Activated CD4-positive, alpha-beta T cell treated with anti-CD3 and anti-CD28 coated beads, Interleukin-2, amount 50 U/mL, for 24 hours (primary cell): ENCODE measurements at regions not wholly inside any gene's neighbourhood (a gene's known extent, or its start where the extent isn't known, plus 50 kb on each side); places are given as distances from the start of the nearest gene placed in this dataset.

Experiments
- DNase-seq, 2 donors: peaks; one replicate each; pipeline ENCODE4 v3.0.0-alpha.2; 2020; ENCODE audit warnings: low read depth in 1 of 2, low spot score in 1 of 2

DNA sequence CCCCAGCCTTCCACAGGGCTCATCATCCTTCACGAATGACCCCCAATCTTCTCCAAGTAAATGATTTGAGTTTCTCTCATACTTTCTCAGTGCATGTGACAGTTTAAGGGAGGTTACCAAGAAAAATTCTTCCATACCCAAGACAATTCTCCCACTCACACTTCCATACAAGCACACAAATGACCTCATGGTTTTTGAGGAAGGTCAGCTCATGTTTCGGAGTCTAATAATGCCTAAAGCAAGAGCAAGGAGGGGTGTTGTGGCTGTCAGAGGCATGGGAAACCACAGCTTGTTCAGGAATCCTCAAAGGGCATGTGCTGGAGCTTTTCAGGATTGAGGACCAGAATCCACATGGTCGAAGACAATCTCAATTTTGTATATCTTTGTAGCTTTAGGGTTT is 279.0 kb downstream of the MAFB start:
- no peak for DNase-seq

DNA sequence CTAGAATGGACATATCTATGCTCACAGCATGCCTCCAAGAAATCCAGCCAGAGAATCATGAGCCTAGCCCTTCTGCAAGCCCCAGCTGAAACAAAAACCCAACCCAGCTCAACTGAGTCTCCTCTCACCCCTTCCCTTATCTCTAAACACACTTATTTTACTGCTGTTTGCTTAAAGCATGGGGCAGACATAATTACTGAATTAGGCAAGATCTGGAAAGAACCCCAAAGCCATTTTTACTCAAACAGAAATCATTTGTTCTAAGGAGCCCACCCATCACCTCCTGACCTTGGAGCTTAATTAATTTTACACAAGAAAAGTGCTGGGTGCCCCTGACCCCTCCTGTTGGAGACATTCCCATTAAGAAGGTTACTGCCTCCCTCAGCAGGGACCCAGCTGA is 291.6 kb downstream of the MAFB start:
- no peak for DNase-seq

DNA sequence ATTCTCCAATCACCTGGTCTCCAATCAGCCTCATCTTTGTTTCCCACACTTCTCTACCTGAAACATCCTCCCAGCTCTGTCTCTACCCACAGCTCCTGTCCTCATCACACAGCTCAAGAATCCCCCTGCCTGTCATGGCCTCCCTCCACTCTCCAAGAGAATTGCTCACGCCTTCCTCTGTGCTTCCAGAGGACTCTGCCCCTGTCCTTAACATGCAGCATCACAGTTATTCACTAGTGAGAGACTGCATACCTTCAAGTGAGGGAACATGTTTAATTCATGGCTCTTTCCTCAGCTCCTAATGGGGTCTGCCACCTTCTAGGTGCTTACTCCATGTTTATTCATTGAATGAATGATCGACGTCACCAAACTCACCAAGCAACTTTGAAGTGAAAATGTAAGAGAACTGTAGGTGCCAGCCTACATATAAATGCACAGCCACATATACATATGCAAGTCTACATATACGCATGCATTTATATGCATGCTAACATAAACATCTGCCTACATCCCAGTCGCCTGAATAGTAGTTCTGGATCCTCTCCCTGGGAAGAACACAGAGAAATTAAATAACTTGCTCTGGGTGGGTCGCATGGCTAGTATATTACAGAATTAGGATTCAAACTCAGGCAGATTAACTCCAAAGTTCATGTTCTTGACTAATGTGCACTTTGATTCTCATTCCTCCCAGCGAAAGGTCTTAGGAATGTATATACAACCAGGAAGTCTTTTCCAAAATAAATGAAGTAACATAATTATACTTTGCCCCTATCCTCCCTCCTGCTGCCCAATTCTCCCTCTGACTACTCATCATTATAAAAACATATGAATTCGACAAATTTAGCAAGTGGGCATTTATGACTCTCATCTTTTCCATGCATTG is 295.6 kb downstream of the MAFB start:
- no peak for DNase-seq

DNA sequence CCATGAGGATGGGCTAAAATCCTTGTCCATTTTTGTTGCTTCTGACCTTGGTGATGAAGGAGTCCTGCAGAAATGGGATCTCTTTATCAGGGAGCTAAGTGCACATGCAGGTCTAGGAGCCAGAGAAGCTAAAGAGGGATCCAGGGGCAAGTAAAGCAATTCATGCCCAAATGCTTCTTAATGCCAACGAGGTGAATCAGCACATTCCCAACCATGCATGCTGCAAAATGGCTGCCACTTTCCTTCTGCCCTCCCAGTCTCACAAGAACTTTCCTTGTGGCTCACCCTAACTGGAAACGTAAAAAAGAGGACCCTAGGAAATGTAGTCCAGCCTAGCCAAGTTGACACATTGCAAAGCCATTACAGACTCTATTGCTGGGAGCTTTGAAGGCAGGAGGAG is 298.4 kb downstream of the MAFB start:
- DNase-seq = no peak

DNA sequence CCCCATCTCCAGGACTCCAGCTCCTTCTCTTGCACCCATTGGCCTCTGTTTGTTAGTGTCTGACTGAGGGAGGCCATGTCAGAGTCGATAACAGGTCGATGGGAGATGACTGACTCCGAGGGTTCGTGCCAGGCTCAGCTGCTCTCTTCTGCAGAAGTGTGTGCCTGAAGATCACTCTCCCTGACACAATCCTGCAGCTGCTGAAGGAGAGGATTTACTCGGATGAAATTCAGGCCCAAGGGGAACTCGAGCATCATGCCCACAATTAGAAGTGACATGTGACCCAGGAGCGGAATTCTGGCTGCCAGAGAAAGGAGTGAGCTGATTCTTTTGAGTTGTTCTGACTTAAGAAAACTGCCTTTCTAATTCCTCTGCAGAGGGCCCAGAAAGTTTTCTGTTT is 318.2 kb downstream of the MAFB start:
- DNase-seq = no peak

DNA sequence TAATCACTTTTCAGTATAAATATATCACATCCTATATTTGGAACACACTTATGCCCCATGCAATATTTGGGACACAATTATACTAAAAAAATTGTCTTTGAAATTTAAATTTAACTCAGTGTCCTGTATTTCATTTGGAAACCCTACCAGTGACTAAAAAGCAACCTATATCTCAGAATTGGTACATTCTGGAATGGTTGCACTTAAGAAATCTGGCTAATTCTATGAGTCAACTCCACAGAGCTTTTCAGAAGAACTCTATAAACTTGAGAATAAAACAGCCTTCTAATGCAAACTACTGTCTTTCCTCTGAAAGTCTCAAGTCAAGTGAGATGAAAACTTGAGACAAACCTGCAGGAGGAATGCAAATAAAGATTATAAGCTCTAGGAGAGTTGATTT is 320.2 kb downstream of the MAFB start:
- no peak for DNase-seq

DNA sequence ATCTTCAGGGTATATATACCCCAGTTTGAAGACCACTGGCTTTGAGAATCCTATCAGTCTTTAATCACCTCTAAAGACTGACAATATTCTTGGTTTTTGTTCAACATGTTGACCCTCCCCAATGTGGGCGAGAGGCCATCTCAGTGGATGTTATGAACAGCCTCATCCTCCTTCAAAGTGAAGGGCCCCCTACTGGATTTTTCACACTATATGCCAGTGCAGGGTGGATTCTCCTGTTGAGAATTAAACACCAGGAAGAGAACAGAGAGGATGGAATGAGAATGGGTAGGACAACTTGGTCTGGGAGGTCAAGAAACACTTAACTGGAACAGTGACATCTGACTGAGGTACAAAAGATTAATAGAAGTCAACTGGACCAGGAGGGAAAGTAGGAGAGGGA is 327.1 kb downstream of the MAFB start:
- no peak for DNase-seq

DNA sequence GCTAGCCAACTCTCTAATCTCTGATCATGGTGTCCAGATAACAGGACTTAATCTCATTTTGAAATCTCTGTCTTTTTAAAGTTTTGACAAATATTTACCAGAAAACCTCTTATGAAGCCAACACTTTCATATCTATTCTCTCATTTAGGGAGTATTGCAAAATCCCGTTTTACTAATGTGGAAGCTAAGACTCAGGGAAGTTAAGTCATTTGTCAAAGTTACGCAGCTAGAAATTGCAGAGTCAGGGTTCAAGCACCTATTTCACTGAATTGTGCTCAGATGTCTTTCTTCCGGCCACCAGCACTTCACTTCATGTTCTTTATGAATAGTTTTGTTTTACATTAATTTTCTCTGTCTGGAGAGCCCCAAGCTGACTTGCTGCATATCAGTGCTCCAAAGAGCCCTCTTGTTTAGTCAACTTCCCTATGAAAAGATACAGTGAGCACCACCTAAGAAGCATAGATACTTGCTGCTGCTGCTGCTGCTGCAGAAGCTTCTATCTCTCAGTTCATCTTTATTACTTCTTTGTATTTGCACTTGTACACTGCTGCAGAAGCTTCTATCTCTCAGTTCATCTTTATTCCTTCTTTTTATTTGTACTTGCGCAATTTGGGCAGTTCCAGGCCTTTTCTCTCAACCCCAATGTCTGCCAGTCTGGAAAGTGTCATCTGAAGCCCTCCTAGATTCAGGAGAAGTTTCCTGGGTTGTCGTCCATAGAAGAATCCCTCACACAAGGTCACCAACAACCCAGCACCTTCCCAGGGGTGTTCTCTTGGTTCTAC is 329.7 kb downstream of the MAFB start:
- DNase-seq = no peak

DNA sequence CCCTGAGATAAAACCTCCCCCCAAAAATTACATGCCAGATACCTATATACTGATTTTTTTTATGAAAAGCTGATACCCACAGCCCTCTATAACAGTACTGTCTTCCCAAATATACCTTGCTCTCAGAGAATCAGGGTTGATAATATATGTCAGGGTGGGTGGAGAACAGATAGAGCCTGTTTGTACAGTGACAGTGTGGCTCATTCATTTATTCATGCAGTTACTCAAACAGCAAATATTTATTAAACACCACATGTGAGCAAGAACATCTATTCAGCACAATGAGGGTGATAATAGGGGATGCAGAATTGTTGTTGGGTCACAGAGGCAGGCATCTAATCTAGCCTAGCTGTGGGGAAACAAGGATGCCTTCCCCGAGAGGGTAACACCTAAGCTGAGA is 334.2 kb downstream of the MAFB start:
- DNase-seq = no peak

DNA sequence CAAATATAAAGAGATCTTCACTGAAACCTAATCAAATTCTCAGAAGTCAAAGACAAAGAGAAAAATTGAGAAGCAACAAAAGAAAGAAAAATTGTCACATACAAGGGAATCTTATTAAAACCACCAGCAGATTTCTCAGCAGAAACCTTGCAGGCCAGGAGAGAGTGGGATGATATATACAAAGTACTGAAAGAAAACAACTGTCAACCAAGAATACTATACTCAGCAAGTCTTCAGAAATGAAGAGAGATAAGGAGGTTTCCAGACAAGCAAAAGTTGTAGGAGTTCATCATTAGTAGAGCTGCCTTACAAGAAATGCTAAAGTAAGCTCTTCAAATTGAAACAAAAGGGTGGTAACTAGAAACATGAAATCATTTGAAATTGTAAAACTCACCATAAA is 345.6 kb downstream of the MAFB start:
- no peak for DNase-seq

DNA sequence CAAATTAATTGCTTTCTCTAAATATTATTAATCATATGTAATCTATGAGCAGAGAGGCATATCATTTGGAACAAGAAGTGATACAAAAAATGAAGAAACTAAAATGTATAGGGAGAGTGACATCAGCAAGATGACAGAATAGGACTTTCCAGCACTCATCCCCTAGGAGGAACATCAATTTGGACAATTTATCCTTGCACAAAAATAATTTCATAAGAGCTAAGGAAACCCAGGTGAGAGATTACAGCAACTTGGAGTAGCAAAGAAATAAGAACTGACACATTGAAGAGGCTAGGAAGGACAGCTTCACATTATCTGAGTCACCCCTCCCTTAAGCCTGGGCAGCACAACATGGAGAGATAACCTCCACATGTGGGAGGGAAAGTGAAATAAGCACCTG is 347.5 kb downstream of the MAFB start:
- DNase-seq = no peak

DNA sequence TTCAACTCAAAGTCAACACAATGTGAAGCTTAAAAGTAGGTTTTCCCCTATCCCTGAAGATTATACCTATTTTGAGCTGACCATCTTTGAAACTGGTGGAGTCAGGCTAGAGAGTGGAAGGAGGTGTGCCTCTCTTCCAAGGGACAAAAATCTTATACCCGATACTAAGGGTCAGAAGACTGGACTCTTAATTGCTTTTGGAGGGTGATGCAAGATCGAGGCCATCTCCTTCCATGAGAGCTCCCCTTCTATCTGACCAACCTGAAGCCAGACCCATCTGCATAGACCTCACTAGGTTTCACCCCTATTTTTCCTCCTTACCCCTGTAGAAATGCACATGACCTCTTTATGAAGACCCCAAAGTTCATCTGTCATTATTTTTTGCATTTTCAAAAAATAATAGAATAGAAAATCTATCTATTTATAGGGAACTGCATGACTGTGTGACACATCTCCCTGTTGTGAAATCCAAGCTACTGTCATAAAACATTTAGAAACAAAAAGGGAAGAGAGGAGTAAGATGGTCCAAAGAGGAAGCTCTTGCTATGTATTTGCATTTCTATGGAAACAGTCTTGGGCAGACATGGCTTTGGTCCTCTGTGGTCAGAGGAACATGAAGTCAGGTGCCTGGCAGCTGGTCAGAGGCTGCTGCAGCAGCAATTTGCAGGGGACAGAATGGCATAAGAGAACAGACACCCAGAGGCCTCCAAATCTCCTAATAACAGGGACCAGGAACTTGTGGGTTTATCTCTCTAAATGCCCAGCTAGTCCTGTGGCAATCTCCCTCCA is 349.2 kb downstream of the MAFB start:
- no peak for DNase-seq

DNA sequence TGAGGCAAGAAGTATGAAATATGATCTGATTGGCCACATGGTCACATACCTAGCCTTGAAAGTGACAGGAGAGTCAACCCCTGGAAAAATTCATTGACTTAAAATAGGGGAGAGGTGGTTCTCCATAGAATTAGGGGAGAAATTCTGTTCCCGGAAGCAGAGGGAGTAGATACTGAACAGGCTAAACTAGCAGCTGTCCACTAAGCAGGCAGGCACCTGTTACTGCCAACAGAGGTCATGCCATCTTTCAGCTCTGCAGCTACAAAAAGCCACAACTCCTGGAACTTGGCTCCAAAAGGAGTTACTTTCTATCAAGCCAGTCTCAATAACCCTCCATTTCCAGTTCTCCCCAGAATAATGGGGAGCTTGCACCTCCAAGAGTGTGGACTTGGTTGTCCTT is 352.5 kb downstream of the MAFB start:
- no peak for DNase-seq

DNA sequence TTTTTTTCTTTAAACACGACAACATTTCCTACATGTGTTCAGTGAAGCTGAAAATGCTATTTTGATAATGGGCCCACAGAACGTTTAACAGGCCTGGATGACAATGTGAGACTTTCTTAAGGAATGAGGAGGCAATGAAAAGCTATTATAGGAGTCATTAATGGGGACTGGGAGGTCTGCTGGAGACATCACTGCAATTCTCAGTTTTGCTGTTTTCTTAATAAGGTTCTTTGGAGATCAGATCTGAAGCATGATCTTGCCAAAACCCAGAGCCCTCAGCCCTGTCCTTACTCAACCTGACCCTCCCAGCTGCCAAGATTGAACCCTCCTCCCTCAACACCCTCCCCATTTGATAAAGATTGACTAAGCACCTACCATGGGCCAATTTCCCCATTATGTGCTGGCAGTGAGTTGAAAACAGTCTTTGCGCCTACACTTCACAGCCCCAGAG is 353.1 kb downstream of the MAFB start:
- DNase-seq = no peak

DNA sequence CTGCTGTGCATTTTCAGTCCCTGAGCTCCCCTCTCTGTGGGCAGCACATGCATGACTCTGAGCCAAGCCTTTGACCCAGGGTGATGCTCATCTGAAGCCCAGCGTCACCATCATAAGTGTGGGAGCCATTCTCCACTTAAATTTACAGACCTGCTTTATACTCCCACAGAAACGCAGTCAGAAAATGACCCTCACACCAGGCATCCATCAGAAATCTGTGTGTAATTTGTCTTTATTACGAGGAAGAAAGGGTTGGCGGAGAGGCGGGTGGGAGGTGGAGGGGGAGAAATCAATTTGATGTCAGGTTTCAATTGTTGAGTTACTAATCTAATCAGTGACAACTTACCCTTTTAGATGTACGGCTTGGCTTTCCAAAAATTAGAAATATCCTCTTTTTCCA is 353.6 kb downstream of the MAFB start:
- DNase-seq = no peak

DNA sequence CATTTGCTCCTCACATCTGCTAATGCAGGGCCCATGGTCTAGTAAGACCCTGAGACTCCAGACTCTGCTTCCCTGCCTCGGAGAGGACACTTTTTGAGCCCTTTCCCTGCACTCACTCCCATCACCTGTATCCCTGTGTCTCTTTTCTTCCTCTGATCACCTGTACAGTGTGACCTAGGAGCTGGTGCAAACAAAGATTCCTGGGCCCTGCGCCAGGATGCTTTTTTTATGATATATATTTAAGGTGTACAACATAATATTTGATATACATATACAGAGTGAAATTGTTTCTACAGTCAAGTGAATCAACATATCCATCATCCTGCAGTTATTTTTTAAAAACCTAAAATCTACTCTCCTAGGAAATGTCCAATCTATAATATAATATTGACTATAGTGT is 355.4 kb downstream of the MAFB start:
- DNase-seq = no peak

DNA sequence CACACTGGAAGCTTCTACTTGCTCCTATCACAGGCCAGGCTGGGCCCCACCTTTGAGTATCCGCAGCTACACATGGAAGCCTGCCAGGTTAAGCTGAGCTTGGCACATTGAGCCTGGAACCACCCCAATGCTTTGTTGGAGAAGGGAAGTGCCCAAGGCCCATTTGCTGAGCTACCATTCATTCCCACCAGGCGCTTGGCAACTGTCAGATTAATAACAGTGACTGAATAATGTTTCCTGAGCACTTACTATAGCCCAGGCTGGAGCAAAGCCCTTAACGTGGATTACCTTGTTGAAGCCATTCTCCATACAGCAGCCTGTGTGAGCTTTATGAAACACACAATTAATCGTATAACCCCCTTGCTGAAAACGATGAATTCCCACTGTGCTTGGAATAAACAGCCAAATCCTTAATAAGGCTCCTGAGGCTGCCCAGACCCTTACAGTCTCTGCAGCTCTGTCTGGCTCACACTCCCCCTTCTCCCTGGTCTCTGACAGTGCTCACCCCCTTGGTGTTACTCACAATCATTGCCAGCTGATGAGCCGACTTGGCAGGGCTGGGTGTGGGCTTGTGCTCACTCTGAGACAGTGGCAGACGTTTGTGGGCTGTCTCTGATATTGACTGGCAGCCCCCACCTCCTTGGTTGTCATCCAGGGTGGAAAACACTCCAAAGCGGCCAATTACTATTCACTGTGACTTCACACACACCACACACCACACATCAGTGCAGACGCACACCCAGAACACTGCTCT is 357.1 kb downstream of the MAFB start:
- no peak for DNase-seq

DNA sequence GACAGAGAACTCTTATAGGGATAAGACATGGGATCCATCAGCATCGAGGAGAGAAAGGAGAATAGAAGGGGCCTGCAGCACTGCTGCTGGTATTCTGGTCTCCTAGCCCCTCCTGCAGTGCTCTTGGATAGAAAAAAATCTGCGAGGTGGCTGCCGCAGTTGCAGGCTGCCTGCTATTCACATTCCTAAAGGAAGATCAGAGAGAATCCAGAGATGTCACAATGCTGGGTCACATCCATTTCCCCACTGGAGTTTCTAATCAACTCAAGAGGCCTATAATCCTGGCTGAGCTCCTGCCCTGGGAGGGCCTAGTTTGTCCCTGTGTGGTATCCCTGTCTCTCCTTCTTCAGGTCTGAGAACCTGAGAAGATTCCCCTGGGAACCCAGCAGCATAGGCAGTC is 357.8 kb downstream of the MAFB start:
- no peak for DNase-seq

DNA sequence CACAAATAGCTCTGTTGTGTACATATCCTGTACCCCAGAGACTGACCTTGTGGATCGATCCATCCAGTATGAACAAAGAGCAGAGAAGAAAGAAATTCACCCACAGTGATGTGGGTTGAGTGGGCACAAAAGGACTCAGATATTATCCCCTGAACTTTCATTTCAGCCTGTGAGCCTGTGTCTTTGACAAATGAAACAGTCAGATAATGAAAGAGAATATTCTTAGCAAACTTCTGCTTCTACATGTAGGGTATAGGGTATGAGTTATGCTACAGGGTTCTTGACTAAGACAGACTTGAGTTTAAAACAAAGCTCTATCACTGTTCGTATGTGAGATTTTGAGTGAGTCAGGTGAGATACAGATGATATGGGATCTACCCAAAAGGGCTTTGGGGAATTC is 359.7 kb downstream of the MAFB start:
- no peak for DNase-seq

DNA sequence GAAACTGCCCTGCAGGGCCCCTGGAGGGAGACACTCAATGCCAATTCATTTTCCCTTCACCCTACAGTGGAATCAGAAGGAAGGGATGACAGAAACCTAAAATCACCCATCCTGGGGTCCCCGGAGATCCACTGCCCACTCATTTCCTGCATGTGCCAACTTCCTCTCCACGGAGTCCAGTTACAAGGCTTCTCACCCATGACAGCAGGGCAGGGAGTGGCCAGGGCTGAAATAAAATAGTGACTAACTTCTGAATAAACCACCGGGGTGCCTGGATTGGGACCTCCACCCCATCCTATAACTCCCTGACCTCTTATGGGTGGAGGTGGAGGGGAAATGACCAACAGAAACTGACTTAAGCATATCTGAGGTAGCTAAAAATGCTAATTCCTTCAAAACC is 362.3 kb downstream of the MAFB start:
- DNase-seq = no peak

DNA sequence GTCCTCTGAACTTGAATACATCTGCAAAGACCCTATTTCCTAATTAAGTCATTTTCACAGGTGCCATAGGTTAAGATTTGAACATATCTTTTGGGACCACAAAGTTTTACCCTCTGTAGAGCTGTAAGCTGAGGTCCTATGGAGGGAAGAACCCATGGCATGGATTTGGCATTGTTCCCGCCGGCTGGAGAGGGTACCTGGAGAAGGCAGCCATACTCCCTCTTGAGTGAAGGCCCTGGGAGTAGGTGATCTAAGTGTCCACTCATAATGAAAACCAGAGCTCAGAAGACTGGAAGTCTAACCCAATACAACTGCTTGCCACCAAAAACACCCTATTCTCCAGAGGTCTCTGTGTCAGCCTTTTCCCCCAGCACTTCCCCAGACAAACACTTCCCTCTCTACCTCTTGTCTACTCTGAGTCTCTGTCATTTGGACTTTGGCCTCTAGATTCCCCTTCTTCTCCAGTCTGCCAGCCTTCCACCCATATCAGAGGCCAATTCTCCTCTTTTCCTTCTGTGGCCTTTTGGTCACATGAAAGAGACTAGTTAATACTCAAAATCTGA is 363.9 kb downstream of the MAFB start:
- no peak for DNase-seq
